BJ (cell line): ENCODE measurements at regions not wholly inside any gene's neighbourhood (a gene's known extent, or its start where the extent isn't known, plus 50 kb on each side); places are given as distances from the start of the nearest gene placed in this dataset.

Source experiments
- CTCF ChIA-PET: fragments of 350-600 bp; formaldehyde crosslinking; extraction: SDS; loops from one replicate; lab custom pipeline; 2021; ENCODE audit warnings: antibody characterized with exemption, inconsistent platforms; lab: Yijun Ruan, JAX
- POLR2A ChIA-PET: fragments of 300-600 bp; sonication (Branson Sonifier 250); formaldehyde crosslinking; extraction: SDS; loops from one replicate; lab custom pipeline; 2021; ENCODE audit warnings: antibody characterized with exemption; lab: Charles Lee
- DNase-seq: peaks from one replicate; pipeline ENCODE4 v3.0.0-alpha.2; 2011; ENCODE audit warnings: low read depth
- H3K27me3 ChIP-seq: 2 replicates; pipeline ENCODE4 v1.6.0; 2011; ENCODE audit warnings: low read length; ENCODE audit not compliant: control insufficient read depth, insufficient read depth
- H3K36me3 ChIP-seq: 2 replicates; pipeline ENCODE4 v1.5.1; 2011; ENCODE audit warnings: low read length; ENCODE audit not compliant: control insufficient read depth, insufficient read depth
- H3K4me3 ChIP-seq: 2 replicates; pipeline ENCODE4 v1.5.1; 2011; ENCODE audit warnings: low read depth, mild to moderate bottlenecking, control low read depth, low read length
- TF ChIP-seq, protein P1 (sequence below): IDR thresholded peaks from 2 replicates; pipeline ENCODE4 v1.5.1; 2011; ENCODE audit warnings: low read depth, mild to moderate bottlenecking, control low read depth, inconsistent platforms, low read length, moderate library complexity; ENCODE audit not compliant: insufficient read depth

DNA sequence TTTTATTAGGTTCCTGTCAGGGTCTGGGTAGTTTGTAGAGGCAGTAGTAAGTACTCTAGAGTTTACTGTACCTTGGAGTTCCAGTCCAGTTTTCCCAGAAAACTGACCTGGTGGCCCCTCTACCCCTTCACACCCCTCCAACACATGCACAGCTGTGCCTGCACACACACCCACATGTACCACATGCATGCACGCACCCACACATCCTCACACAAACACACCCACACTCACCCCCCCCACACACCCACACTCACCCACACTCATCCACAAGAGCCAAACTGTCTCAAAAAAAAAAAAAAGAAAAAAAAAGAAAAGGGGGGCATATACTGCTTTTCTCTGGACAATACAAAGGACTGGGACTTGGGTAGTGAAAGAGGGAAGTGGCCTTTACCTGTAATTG lies 570.5 kb downstream of the QKI start:
- Histone ChIP-seq H3K4me3 (no peak overlapping the region), H3K36me3 (no peaks in the 10 kb centered on the region), H3K27me3 (no peaks in the 10 kb centered on the region)
- CTCF ChIA-PET: no interaction called here
- TF ChIP-seq, protein P1, sequence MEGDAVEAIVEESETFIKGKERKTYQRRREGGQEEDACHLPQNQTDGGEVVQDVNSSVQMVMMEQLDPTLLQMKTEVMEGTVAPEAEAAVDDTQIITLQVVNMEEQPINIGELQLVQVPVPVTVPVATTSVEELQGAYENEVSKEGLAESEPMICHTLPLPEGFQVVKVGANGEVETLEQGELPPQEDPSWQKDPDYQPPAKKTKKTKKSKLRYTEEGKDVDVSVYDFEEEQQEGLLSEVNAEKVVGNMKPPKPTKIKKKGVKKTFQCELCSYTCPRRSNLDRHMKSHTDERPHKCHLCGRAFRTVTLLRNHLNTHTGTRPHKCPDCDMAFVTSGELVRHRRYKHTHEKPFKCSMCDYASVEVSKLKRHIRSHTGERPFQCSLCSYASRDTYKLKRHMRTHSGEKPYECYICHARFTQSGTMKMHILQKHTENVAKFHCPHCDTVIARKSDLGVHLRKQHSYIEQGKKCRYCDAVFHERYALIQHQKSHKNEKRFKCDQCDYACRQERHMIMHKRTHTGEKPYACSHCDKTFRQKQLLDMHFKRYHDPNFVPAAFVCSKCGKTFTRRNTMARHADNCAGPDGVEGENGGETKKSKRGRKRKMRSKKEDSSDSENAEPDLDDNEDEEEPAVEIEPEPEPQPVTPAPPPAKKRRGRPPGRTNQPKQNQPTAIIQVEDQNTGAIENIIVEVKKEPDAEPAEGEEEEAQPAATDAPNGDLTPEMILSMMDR: no peak
- POLR2A ChIA-PET: no interaction called here
- DNase-seq: no peak

DNA sequence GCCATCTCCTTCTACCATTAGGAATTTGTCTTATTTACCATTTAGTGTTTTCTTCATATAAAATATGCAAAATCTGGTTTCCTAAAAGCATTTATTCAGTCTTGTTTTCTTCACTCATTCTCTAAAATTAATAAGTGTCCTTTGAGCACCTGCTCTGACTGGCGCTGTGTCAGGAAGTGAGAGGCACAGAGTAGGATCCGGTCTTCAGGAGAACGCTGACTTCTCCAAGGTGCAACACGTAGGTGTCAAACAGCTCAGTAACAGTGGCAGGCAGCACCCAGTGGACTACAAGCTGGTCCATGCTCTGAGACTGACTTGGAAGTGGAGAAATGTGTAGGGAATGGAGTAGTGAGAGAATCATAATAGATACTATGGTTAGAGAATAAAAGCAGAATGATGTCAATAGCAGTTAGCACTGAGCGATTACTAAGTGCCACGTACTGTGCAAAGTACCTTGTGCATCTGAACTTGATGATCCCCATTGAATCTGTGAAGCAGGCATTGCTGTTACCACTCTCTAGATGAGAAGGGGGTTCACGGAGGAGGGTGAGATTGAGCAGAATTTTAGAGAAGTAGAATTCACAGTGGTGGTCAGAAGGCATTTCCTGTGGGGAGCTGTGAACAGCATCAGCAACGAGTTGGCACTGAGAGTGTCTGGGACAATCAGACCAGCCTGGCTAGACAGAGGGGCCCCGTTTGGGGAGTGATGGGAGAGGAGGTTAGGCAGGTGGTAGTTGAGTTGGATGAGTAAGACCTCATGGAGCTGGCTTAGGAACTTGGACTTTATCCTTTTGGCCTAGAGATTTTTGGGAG lies 569.8 kb downstream of the QKI start:
- Histone ChIP-seq H3K4me3 (no peak overlapping the region), H3K27me3 (no peaks in the 10 kb centered on the region), H3K36me3 (no peaks in the 10 kb centered on the region)
- TF ChIP-seq, protein P1: no peak
- POLR2A ChIA-PET: no interaction called here
- CTCF ChIA-PET: no interaction called here
- no peak for DNase-seq

DNA sequence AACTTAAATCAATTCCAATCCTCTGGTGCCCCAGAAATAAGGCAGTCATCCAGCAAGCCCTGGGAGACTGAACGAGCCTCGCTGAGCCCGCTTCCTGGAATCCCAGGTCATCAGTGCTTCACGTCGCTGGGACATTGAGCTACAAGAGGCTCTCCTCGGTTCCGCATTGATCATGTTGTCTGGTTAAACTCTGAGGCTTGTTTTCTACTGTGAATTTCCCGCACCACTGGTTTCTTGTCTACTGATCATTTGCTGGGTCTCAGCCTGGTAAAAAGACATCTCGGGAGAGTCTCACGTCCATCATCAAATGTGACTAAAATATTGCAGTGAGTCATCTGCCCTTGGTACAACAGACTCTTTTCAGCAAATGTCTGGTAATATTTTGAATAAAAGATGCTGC lies 569.2 kb downstream of the QKI start:
- Histone ChIP-seq H3K36me3 (no peaks in the 10 kb centered on the region), H3K27me3 (no peaks in the 10 kb centered on the region), H3K4me3 (no peak overlapping the region)
- TF ChIP-seq, protein P1: no peak
- CTCF ChIA-PET: no interaction called here
- DNase-seq: no peak
- POLR2A ChIA-PET: no interaction called here

DNA sequence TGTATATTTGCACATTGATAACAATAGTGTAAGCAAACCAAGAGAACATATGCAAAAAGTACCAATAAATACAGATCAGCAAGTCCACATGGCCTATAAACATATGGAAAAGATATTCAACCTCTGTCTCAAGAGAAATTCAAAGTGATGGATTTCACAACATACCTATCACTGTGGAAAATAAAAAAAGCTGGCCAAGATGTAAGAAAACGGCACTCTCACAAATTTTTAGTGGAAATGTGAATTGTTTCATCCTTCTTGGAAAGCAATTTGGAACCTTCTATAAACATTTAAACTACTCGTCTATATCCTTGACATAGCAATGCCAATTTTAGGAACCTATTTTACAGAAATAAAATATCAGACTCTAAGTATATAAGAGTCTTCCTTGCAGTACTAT lies 559.8 kb downstream of the QKI start:
- TF ChIP-seq, protein P1: no peak
- ChIA-PET POLR2A (no interaction called here), CTCF (no interaction called here)
- Histone ChIP-seq H3K36me3 (no peaks in the 10 kb centered on the region), H3K27me3 (no peaks in the 10 kb centered on the region), H3K4me3 (no peak overlapping the region)
- DNase-seq: no peak

- TF ChIP-seq, protein P1: no peak
- CTCF ChIA-PET: interaction anchor here (1.1 to 1.2 kb wide), 2 partner anchors 17 to 49 kb away, joined by 3 read pairs; no protein-coding TSS in a partner anchor
- POLR2A ChIA-PET: no interaction called here
- H3K27me3 ChIP-seq: no peaks in the 10 kb centered on the region
- no peak for DNase-seq
- no peaks in the 10 kb centered on the region for H3K36me3 ChIP-seq
- H3K4me3 ChIP-seq: no peak overlapping the region
Measured at GRCh38 chr6:163971841-163972838, 557.6 kb downstream of the QKI start.
